ENCODE measurements at regions not wholly inside any gene's neighbourhood (a gene's known extent, or its start where the extent isn't known, plus 50 kb on each side); places are given as distances from the start of the nearest gene placed in this dataset.

GRCh38 chr4:30837131-30837539, 117.0 kb downstream of the PCDH7 start:
- DNase-seq (ENCODE audit: low spot score) (peak; percentile 28), FAIRE-seq (no peak)

- FAIRE-seq (no peak), DNase-seq (ENCODE audit: low spot score) (no peak)
These were observed 117.7 kb downstream of the PCDH7 start for GRCh38 chr4:30837861-30838260.

- no peak for DNase-seq (ENCODE audit: low spot score)
- FAIRE-seq = no peak
These were observed 118.2 kb downstream of the PCDH7 start for GRCh38 chr4:30838331-30838730.

GRCh38 chr4:30839583-30840520, 119.7 kb downstream of the PCDH7 start:
- no peak for FAIRE-seq
- peak; percentile 40 for DNase-seq (ENCODE audit: low spot score)

GRCh38 chr4:30840571-30840970, 120.4 kb downstream of the PCDH7 start:
- DNase-seq (ENCODE audit: low spot score) (no peak), FAIRE-seq (no peak)

- DNase-seq (ENCODE audit: low spot score) (no peak), FAIRE-seq (no peak)
These were observed 122.0 kb downstream of the PCDH7 start for GRCh38 chr4:30842142-30842541.

GRCh38 chr4:30842689-30843088, 122.5 kb downstream of the PCDH7 start:
- no peak for FAIRE-seq
- DNase-seq (ENCODE audit: low spot score) = no peak

- DNase-seq (ENCODE audit: low spot score) = no peak
These were observed 124.9 kb downstream of the PCDH7 start for GRCh38 chr4:30844861-30845582.

GRCh38 chr4:30847167-30847566, 127.0 kb downstream of the PCDH7 start:
- no peak for DNase-seq (ENCODE audit: low spot score)
- FAIRE-seq = no peak

More at GRCh38 chr4:30844861-30845582, 124.9 kb downstream of the PCDH7 start:
- FAIRE-seq = no peak

- FAIRE-seq = no peak
- DNase-seq (ENCODE audit: low spot score) = no peak
These were observed 127.8 kb downstream of the PCDH7 start for GRCh38 chr4:30847958-30848357.

GRCh38 chr4:30854531-30854930, 134.4 kb downstream of the PCDH7 start:
- FAIRE-seq (no peak), DNase-seq (ENCODE audit: low spot score) (no peak)

- FAIRE-seq = no peak
- no peak for DNase-seq (ENCODE audit: low spot score)
These were observed 135.1 kb downstream of the PCDH7 start for GRCh38 chr4:30855232-30855631.

GRCh38 chr4:30856795-30857564, 136.8 kb downstream of the PCDH7 start:
- DNase-seq (ENCODE audit: low spot score) = no peak
- no peak for FAIRE-seq

- FAIRE-seq (no peak), DNase-seq (ENCODE audit: low spot score) (no peak)
These were observed 140.8 kb downstream of the PCDH7 start for GRCh38 chr4:30860978-30861377.

GRCh38 chr4:30862196-30862595, 142.0 kb downstream of the PCDH7 start:
- no peak for DNase-seq (ENCODE audit: low spot score)
- FAIRE-seq = no peak

GRCh38 chr4:30863021-30863420, 142.9 kb downstream of the PCDH7 start:
- FAIRE-seq = no peak
- DNase-seq (ENCODE audit: low spot score) = no peak

GRCh38 chr4:30865691-30866090, 145.5 kb downstream of the PCDH7 start:
- FAIRE-seq = no peak
- no peak for DNase-seq (ENCODE audit: low spot score)

GRCh38 chr4:30866346-30866745, 146.2 kb downstream of the PCDH7 start:
- no peak for FAIRE-seq
- no peak for DNase-seq (ENCODE audit: low spot score)

- DNase-seq (ENCODE audit: low spot score) = no peak
- no peak for FAIRE-seq
These were observed 146.7 kb downstream of the PCDH7 start for GRCh38 chr4:30866907-30867306.

- FAIRE-seq = no peak
These were observed 147.3 kb downstream of the PCDH7 start for GRCh38 chr4:30867427-30867826.

GRCh38 chr4:30868111-30868895, 148.1 kb downstream of the PCDH7 start:
- DNase-seq (ENCODE audit: low spot score) (no peak), FAIRE-seq (no peak)

More at GRCh38 chr4:30867427-30867826, 147.3 kb downstream of the PCDH7 start:
- no peak for DNase-seq (ENCODE audit: low spot score)
